Testis (tissue), 2 donors: ENCODE measurements at regions not wholly inside any gene's neighbourhood (a gene's known extent, or its start where the extent isn't known, plus 50 kb on each side); places are given as distances from the start of the nearest gene placed in this dataset.

Experiments used
- CTCF ChIP-seq, 3 experiments: fragments of 450-650 bp in 2 of 3; fragments of 200-600 bp in 1 of 3; sonication (generic) in 1 of 3; IDR thresholded peaks; one replicate each; pipeline ENCODE4 v1.5.1; 2016 to 2019; ENCODE audit warnings: antibody characterized with exemption in 3 of 3, mild to moderate bottlenecking in 2 of 3, moderate library complexity in 1 of 3
- POLR2A ChIP-seq: fragments of 450-650 bp; IDR thresholded peaks from one replicate; pipeline ENCODE4 v1.6.1; 2017; ENCODE audit warnings: antibody characterized with exemption, mild to moderate bottlenecking, moderate library complexity

- TF ChIP-seq CTCF (IDR thresholded peaks at IDR 0.05) (no peak), POLR2A (no peak)
Observed at GRCh38 chr2:167501618-167502017, 613.3 kb downstream of the XIRP2 start.
